SK-N-MC (cell line): ENCODE measurements at regions not wholly inside any gene's neighbourhood (a gene's known extent, or its start where the extent isn't known, plus 50 kb on each side); places are given as distances from the start of the nearest gene placed in this dataset.

Experiments used
- DNase-seq: peaks from one replicate; pipeline ENCODE4 v3.0.0-alpha.2; 2011; ENCODE audit warnings: low read depth, low spot score
- H3K27ac ChIP-seq: fragments of 200-600 bp; sonication (generic); 2 replicates; pipeline ENCODE4 v1.5.1; 2016; ENCODE audit warnings: mixed run types
- H3K36me3 ChIP-seq: fragments of 200-600 bp; sonication (generic); 2 replicates; pipeline ENCODE4 v1.6.1; 2017; ENCODE audit warnings: antibody characterized with exemption, low read length, mixed read lengths; ENCODE audit not compliant: insufficient read depth
- H3K4me3 ChIP-seq: fragments of 200-600 bp; sonication (generic); 2 replicates; pipeline ENCODE4 v1.5.1; 2016
- H3K9ac ChIP-seq: fragments of 200-600 bp; sonication (generic); 2 replicates; pipeline ENCODE4 v1.8.0; 2017; ENCODE audit warnings: mixed run types, mixed read lengths; ENCODE audit not compliant: insufficient read length
- H3K9me3 ChIP-seq: fragments of 200-600 bp; sonication (generic); 2 replicates; pipeline ENCODE4 v1.6.1; 2017; ENCODE audit warnings: low read depth, mild to moderate bottlenecking, antibody characterized with exemption, low read length, moderate library complexity, mixed read lengths
- EZH2 ChIP-seq: fragments of 200-600 bp; sonication (generic); IDR thresholded peaks from one replicate; pipeline ENCODE4 v1.6.1; 2017; ENCODE audit warnings: antibody characterized with exemption
- FOXP2 ChIP-seq: optimal IDR thresholded peaks from 2 replicates; pipeline ENCODE3; 2011; ENCODE audit warnings: mild to moderate bottlenecking, moderate library complexity; ENCODE audit not compliant: insufficient read depth; ENCODE audit errors: extremely low read length, control extremely low read depth
- POLR2AphosphoS5 ChIP-seq: IDR thresholded peaks from 2 replicates; pipeline ENCODE4 v1.6.1; 2012; ENCODE audit warnings: mild to moderate bottlenecking, low read depth, low read length, borderline replicate concordance

DNA sequence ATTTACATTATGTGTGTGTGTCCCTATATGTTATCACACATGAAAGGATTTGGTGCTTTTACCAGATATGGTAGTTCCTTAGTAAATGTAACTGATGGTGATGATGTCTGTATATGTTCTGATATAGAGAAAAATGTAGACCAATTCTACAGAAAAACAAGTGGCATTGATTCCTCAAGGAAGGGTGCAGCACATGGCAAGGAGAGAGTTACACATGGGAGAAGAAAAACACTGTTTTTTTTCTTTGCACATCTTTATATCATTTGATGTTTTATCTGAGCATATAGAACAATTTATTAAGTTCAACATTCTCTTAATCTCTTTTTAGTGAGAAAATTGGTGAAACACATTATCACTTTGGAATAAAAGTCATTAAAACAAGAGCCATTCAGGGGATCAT is 535.0 kb upstream of the KLF4 start:
- Histone ChIP-seq H3K9me3 (no peaks in the 10 kb centered on the region), H3K4me3 (no peak overlapping the region), H3K36me3 (no peaks in the 10 kb centered on the region), H3K27ac (no peak overlapping the region), H3K9ac (no peak overlapping the region)
- TF ChIP-seq EZH2, result no peak
- no peak for TF ChIP-seq FOXP2
- TF ChIP-seq POLR2AphosphoS5, result no peak
- no peak for DNase-seq

DNA sequence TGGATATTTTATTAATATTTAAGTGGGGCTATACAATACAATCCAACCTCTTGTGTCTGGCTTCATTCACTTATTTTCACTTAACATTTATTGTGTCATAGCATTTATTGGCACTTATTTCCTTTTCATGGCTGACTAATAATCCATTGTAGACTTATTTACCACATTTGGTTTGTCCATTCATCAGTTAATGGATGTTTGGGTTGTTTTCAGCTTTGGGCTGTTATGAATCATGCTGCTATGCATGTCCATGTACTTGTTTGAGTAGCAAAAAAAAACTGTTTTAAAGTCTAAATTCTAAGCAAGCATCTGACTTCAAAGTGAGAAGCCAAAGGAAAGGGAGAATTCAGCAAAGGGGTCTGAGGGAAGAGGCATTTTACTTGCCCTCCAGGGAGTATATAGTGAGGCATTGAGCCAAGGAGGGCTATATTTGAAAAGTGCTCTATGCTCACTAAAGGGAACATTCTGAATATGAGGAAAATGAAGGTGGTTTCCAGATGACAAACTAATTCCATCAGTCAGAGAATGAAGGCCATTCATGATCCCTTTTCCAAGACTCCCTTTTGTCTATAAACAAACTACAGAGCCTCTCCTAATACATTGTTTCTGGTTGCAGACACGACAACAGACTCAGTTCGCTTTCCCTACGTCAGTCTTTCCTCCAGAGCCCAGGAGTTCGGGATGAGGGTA is 532.8 kb upstream of the KLF4 start:
- H3K27ac ChIP-seq, result no peak overlapping the region
- no peak overlapping the region for H3K9ac ChIP-seq
- H3K4me3 ChIP-seq, result no peak overlapping the region
- no peaks in the 10 kb centered on the region for H3K36me3 ChIP-seq
- no peak for DNase-seq
- TF ChIP-seq EZH2 (no peak), FOXP2 (no peak), POLR2AphosphoS5 (no peak)
- H3K9me3 ChIP-seq, result no peaks in the 10 kb centered on the region

DNA sequence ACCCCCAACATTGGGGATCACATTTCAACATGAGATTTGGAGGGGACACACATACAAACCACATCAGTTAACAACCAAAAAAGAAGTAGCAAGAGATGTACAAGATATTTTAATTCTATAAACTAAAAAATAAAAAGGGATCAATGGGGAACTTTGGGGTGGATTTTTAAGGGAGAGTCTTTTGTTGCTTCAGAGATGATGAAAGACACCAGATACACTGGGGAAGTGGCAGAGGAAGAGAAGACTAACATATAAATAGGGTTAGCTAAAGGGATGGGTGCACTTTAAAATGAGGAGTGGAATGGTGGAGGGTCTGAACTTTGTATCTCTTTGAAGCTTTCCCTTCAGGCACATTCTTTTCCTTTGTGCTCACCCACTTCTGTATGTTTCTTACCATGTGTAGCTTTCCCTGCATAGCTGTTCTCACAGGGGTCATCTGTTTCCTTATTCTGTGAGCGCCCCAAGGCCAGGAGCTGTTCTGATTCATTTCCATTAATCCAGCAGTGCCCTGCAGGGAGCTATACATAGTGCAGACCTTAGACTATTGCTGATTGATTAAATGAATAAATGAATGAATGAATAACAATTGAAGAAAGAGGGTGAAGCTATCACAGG is 531.6 kb upstream of the KLF4 start:
- TF ChIP-seq POLR2AphosphoS5 (no peak), EZH2 (no peak), FOXP2 (no peak)
- no peak for DNase-seq
- Histone ChIP-seq H3K36me3 (no peaks in the 10 kb centered on the region), H3K27ac (no peak overlapping the region), H3K9me3 (no peaks in the 10 kb centered on the region), H3K4me3 (no peak overlapping the region), H3K9ac (no peak overlapping the region)

DNA sequence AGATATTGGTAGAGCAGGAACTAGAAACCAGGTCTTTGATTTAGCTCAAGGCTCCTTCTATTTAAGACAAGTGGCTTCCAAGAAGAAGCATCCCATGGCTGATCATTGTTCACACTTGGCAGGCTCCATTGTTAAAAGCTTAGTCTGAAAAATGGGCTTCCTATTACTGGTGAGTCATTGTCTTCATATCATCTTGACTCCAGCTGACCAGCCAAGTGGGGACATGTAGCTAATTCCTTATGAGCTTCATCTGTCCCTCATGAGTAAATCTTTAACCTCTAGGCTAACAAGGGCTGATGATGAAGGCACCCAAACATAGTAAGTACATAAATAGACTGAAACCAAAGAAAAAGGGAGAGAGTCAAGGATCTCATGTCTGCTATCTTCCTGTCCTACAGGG is 530.3 kb upstream of the KLF4 start:
- TF ChIP-seq EZH2, result no peak
- no peak for TF ChIP-seq POLR2AphosphoS5
- TF ChIP-seq FOXP2, result no peak
- Histone ChIP-seq H3K9ac (no peak overlapping the region), H3K27ac (no peak overlapping the region), H3K9me3 (no peaks in the 10 kb centered on the region), H3K4me3 (no peak overlapping the region), H3K36me3 (no peaks in the 10 kb centered on the region)
- no peak for DNase-seq

DNA sequence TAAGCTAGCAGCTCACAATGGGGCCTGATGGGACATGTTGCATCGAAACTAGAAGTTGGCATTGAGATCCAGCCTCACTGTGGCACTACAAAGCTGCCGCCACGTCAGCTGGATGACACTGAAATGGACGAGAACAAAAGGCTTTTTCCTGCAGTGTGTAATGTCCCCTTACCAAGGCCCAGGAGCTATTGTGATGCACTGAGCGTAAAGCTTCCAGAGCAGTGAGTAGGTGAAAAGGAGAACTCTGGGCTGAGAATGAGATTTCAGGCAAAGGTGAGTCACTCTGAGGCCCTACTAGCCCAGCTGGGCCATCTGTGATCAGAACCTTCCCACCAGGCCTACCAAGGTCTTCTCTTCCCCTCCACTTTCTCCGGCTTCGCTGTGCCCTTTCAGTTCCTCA is 528.1 kb upstream of the KLF4 start:
- Histone ChIP-seq H3K36me3 (no peaks in the 10 kb centered on the region), H3K4me3 (no peak overlapping the region), H3K9ac (no peak overlapping the region), H3K9me3 (no peaks in the 10 kb centered on the region), H3K27ac (no peak overlapping the region)
- no peak for TF ChIP-seq EZH2
- TF ChIP-seq POLR2AphosphoS5, result no peak
- no peak for TF ChIP-seq FOXP2
- DNase-seq, result no peak

DNA sequence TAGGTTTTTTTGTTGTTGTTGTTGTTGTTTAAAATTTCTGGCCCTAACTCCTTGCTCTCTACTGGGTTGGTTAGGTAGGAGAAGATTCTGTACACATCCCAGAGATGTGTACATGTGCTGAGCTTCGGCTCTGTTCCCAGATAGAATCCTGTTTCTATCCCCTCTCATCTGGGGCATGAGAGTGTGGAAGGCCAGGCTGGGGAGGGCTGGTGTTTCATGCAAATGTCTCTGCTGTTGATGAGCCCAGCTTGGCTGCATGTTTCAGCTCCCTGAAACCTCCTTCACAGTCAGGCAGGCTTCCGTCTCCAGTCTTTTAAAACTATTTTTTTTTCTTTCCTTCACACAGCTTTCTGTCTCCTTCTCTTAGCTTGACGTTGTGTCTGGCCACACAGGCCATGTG is 526.9 kb upstream of the KLF4 start:
- no peak overlapping the region for H3K27ac ChIP-seq
- no peak for DNase-seq
- TF ChIP-seq POLR2AphosphoS5, result no peak
- no peak for TF ChIP-seq FOXP2
- no peak for TF ChIP-seq EZH2
- H3K36me3 ChIP-seq, result no peaks in the 10 kb centered on the region
- no peaks in the 10 kb centered on the region for H3K9me3 ChIP-seq
- no peak overlapping the region for H3K9ac ChIP-seq
- no peak overlapping the region for H3K4me3 ChIP-seq

DNA sequence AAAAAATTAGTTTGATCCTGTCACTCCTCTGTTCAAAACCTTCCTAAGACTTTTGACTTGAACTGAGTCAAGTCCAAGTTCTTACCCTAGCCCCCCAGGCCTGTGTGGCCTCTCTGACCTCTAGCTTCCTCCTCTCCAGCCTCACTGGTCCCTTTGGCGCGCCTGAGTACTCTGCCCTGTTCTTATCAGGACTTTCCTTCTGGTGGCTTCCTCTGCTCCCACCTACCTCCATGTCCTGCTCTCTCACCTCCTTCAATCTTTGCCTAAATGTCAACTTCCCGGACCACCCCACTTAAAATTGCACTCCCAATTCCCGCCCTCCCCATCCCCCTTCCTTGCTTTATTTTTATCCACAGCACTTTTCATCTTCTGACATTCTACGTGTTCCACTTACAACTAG is 526.1 kb upstream of the KLF4 start:
- Histone ChIP-seq H3K27ac (no peak overlapping the region), H3K36me3 (no peaks in the 10 kb centered on the region), H3K9ac (no peak overlapping the region), H3K4me3 (no peak overlapping the region), H3K9me3 (no peaks in the 10 kb centered on the region)
- no peak for TF ChIP-seq EZH2
- TF ChIP-seq FOXP2, result no peak
- no peak for TF ChIP-seq POLR2AphosphoS5
- no peak for DNase-seq

DNA sequence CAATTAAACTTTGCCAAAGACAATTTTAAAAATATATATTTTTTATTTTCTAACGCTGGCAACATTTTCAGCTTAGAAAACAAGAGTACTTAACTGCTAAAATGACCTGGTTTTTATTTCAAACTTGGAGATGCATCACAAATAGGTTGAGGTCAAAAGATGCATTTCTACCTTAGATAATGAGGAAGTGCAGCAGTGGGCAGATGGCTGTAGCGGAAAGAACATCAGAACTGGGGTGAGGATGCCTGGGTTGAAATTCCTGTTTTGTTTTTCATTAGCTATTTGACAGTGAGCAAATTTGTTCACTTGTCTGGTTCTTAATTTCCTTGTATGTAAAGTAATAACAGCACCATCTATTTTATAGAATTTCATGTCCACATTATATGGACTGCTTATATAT is 524.8 kb upstream of the KLF4 start:
- no peak overlapping the region for H3K9ac ChIP-seq
- no peak overlapping the region for H3K4me3 ChIP-seq
- no peak for DNase-seq
- no peaks in the 10 kb centered on the region for H3K9me3 ChIP-seq
- H3K36me3 ChIP-seq, result no peaks in the 10 kb centered on the region
- TF ChIP-seq EZH2 (no peak), POLR2AphosphoS5 (no peak), FOXP2 (no peak)
- H3K27ac ChIP-seq, result no peak overlapping the region

DNA sequence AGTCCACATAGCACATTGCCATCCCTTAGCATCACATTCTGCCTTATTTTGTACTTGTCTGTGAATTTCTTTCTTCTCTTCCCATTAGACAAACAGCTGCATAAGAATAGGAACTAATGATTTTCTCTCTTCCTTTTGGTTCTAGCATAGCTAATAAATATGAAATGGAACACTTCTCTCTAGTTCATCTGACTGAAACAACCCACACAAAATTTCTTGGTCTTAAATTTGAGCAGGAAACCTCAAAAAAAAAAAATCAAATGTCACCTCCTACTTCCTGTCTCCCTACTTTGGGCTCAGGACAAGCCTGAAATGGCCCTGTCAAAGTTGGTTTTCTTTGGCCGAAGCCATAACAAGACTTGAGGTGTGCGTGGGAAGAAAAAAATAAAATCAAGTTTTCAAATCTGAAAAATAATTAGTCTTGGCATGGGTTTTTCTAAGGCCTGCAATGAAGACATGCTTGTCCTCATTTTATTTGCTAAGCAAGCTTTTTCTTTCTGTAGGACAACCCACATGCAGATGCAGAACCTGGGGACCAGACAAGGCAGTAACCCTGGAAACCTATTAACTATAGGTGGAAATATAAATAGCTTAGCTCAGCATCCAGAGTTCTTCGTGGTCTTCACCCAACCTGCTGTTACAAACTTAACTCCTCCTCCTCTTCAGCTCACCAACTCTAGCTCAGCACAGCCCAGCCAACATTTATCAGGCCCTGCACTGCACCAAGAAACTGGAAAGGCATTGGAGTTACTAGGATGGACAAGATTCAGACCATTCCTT is 523.5 kb upstream of the KLF4 start:
- Histone ChIP-seq H3K9me3 (no peaks in the 10 kb centered on the region), H3K27ac (no peak overlapping the region), H3K36me3 (no peaks in the 10 kb centered on the region), H3K4me3 (no peak overlapping the region), H3K9ac (no peak overlapping the region)
- no peak for TF ChIP-seq EZH2
- no peak for TF ChIP-seq FOXP2
- TF ChIP-seq POLR2AphosphoS5, result no peak
- DNase-seq, result no peak
